PFSK-1 (cell line): ENCODE measurements at regions not wholly inside any gene's neighbourhood (a gene's known extent, or its start where the extent isn't known, plus 50 kb on each side); places are given as distances from the start of the nearest gene placed in this dataset.

Source experiments
- POLR2AphosphoS5 ChIP-seq: IDR thresholded peaks from 2 replicates; pipeline ENCODE4 v1.6.1; 2012; ENCODE audit warnings: low read depth, mild to moderate bottlenecking, control low read depth, low read length, moderate library complexity
- TAF1 ChIP-seq: IDR thresholded peaks from 2 replicates; pipeline ENCODE4 v1.6.1; 2012; ENCODE audit warnings: low read length, control low read depth, borderline replicate concordance; ENCODE audit not compliant: insufficient read depth
- TF ChIP-seq, protein P1 (sequence below), 2 experiments: IDR thresholded peaks; 2 replicates each; pipeline versions ENCODE4 v1.6.1 to v1.8.0; 2011 to 2012; ENCODE audit warnings: low read depth in 2 of 2, low read length in 2 of 2, control low read depth in 1 of 2, inconsistent platforms in 1 of 2, mild to moderate bottlenecking in 1 of 2, moderate library complexity in 1 of 2; ENCODE audit not compliant: insufficient read depth in 1 of 2

DNA sequence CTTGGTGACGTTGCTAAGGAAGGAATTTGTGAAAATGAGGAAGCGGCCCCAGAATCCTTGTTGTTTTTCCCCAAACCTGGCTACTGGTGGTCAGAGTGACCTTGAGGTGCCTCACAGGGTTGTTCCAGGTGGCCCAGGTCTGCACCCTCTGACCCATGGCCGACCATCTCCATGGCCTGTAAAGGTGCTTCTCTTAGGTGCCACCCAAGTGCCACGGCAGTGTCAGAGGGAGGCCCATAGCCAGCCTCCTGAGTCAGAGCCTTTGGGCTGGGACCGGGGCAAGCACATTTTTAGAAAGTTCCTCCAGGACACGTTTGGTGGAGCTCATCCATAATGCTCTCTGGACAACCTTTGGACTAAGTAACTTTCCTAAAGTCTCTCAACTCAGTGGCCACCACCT is 83.9 kb upstream of the IRS2 start:
- TF ChIP-seq POLR2AphosphoS5 (no peak), TAF1 (no peak)
- TF ChIP-seq, protein P1, sequence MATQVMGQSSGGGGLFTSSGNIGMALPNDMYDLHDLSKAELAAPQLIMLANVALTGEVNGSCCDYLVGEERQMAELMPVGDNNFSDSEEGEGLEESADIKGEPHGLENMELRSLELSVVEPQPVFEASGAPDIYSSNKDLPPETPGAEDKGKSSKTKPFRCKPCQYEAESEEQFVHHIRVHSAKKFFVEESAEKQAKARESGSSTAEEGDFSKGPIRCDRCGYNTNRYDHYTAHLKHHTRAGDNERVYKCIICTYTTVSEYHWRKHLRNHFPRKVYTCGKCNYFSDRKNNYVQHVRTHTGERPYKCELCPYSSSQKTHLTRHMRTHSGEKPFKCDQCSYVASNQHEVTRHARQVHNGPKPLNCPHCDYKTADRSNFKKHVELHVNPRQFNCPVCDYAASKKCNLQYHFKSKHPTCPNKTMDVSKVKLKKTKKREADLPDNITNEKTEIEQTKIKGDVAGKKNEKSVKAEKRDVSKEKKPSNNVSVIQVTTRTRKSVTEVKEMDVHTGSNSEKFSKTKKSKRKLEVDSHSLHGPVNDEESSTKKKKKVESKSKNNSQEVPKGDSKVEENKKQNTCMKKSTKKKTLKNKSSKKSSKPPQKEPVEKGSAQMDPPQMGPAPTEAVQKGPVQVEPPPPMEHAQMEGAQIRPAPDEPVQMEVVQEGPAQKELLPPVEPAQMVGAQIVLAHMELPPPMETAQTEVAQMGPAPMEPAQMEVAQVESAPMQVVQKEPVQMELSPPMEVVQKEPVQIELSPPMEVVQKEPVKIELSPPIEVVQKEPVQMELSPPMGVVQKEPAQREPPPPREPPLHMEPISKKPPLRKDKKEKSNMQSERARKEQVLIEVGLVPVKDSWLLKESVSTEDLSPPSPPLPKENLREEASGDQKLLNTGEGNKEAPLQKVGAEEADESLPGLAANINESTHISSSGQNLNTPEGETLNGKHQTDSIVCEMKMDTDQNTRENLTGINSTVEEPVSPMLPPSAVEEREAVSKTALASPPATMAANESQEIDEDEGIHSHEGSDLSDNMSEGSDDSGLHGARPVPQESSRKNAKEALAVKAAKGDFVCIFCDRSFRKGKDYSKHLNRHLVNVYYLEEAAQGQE (IDR thresholded peaks at IDR 0.05; ENCODE audit: insufficient read depth in 1 of 2, low read depth in 2 of 2, low read length in 2 of 2): no peak
